Esophagus muscularis mucosa (tissue), 3 donors: ENCODE measurements at regions not wholly inside any gene's neighbourhood (a gene's known extent, or its start where the extent isn't known, plus 50 kb on each side); places are given as distances from the start of the nearest gene placed in this dataset.

Experiments
- CTCF ChIP-seq, 3 experiments: fragments of 200-600 bp in 2 of 3; fragments of 450-650 bp in 1 of 3; sonication (generic) in 2 of 3; IDR thresholded peaks; one replicate each; pipeline ENCODE4 v1.5.1; 2017 to 2019; ENCODE audit warnings: antibody characterized with exemption in 3 of 3, mild to moderate bottlenecking in 2 of 3, moderate library complexity in 1 of 3
- POLR2A ChIP-seq: fragments of 450-650 bp; IDR thresholded peaks from one replicate; pipeline ENCODE4 v1.6.1; 2017; ENCODE audit warnings: antibody characterized with exemption, moderate library complexity, mild to moderate bottlenecking, low read depth

DNA sequence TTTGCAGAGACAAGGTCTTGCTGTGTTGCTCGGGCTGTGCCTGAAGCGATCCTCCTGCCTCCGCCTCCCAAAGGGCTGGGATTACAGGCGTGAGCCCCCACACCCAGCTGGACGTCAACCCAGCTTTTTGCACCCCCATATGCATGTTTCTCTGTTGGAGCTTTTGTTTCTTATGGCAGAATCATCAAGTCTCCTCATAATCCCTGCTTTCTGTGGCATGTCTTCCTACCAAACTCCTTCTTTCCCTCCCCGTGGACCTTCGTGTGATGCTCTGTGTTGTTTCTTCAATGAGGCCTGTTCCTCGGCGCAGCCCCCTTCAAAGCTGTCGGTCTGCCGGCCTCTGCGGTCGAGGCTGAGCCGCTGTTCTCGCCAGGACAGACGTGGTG is 71.6 kb downstream of the METRNL start:
- TF ChIP-seq CTCF (IDR thresholded peaks at IDR 0.05) = no peak
- no peak for TF ChIP-seq POLR2A
